Gastroesophageal sphincter (tissue), 3 donors: ENCODE measurements at regions not wholly inside any gene's neighbourhood (a gene's known extent, or its start where the extent isn't known, plus 50 kb on each side); places are given as distances from the start of the nearest gene placed in this dataset.

Experiments used
- POLR2AphosphoS5 ChIP-seq: sonication (generic); formaldehyde crosslinking; IDR thresholded peaks from one replicate; pipeline ENCODE4 v1.6.1; 2017; ENCODE audit warnings: antibody characterized with exemption
- TF ChIP-seq, protein P1 (sequence below), 4 experiments: fragments of 200-600 bp in 2 of 4; fragments of 450-650 bp in 2 of 4; sonication (generic) in 1 of 4; IDR thresholded peaks; one replicate each; pipeline ENCODE4 v1.5.1; 2017 to 2019; ENCODE audit warnings: antibody characterized with exemption in 4 of 4, mild to moderate bottlenecking in 2 of 4, moderate library complexity in 2 of 4

DNA sequence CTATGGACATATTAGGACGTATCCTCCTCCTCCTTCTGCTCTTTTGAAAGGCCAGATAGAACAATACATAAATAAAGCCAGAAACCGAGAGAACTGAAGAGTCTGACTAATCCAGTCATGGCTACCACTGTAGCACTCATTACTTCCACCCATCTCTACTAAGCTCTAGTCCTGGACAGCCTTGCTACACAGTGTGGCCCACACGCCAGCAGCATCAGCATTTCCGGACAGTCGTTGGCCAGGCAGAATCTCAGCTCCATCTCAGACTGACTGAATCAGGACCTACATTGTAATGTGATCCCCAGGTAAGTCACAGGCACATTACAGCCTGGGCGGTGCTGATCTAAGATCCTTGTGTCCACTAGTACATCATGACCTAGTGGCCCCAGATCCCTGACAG, 182.9 kb downstream of the DRD1 start:
- TF ChIP-seq, protein P1, sequence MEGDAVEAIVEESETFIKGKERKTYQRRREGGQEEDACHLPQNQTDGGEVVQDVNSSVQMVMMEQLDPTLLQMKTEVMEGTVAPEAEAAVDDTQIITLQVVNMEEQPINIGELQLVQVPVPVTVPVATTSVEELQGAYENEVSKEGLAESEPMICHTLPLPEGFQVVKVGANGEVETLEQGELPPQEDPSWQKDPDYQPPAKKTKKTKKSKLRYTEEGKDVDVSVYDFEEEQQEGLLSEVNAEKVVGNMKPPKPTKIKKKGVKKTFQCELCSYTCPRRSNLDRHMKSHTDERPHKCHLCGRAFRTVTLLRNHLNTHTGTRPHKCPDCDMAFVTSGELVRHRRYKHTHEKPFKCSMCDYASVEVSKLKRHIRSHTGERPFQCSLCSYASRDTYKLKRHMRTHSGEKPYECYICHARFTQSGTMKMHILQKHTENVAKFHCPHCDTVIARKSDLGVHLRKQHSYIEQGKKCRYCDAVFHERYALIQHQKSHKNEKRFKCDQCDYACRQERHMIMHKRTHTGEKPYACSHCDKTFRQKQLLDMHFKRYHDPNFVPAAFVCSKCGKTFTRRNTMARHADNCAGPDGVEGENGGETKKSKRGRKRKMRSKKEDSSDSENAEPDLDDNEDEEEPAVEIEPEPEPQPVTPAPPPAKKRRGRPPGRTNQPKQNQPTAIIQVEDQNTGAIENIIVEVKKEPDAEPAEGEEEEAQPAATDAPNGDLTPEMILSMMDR (IDR thresholded peaks at IDR 0.05), result no peak
- no peak for TF ChIP-seq POLR2AphosphoS5
